ENCODE measurements at regions not wholly inside any gene's neighbourhood (a gene's known extent, or its start where the extent isn't known, plus 50 kb on each side); places are given as distances from the start of the nearest gene placed in this dataset.

- no peak for TF ChIP-seq CTCF (IDR thresholded peaks at IDR 0.05; ENCODE audit: low read depth, low read length, poor library complexity, severe bottlenecking)
- TF ChIP-seq EZH2phosphoT487 (IDR thresholded peaks at IDR 0.05; ENCODE audit: borderline replicate concordance, low read length), result no peak
Measured at GRCh38 chr1:185441605-185442004, 124.6 kb upstream of the IVNS1ABP start.
